ENCODE measurements at regions not wholly inside any gene's neighbourhood (a gene's known extent, or its start where the extent isn't known, plus 50 kb on each side); places are given as distances from the start of the nearest gene placed in this dataset.

- TF ChIP-seq CTCF (conservative IDR thresholded peaks at IDR 0.05; ENCODE audit: low read length) (no peak), EZH2phosphoT487 (IDR thresholded peaks at IDR 0.05; ENCODE audit: borderline replicate concordance, low read depth, low read length) (no peak)
These were observed 268.3 kb upstream of the WWC1 start for GRCh38 chr5:168023191-168023590.
